OCI-M2 (cell line): ENCODE measurements at regions not wholly inside any gene's neighbourhood (a gene's known extent, or its start where the extent isn't known, plus 50 kb on each side); places are given as distances from the start of the nearest gene placed in this dataset.

Source experiments
- DNase-seq: peaks from one replicate; lab custom pipeline; 2025; ENCODE audit not compliant: unreplicated experiment; lab: John Stamatoyannopoulos, UW

DNA sequence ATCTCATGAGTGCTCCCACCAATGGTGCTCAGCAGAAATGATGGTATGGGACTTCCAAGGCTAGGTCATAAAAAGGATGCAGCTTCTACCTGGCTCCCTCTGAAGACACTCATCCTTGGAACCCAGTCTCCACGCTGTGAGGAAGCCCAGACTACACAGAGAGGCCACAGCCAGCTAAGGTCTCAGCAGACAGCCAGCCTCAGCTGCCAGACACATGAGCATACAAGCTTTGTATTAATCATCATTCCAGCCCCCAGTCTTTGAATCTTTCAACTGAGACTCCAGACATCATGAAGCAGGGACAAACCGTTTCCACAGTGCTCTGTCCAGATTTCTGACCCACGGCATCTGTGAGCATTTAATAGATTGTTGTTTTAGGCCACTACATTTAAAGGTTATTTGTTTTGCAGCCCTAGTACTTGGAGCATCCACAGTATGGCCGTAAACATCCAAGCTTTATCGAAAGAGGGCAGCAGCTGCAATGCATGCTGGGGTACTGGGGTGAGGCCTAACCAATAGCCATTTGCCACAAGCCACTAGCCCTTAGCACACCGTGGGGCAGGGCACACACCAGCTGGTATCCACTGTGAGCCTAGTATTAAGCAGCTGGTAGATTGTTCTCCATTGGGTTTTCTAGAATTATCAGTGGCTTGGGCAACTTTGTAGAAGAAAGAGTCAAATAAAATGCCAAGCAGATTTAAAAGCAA, 449.1 kb downstream of the BCOR start:
- DNase-seq: no peak

DNA sequence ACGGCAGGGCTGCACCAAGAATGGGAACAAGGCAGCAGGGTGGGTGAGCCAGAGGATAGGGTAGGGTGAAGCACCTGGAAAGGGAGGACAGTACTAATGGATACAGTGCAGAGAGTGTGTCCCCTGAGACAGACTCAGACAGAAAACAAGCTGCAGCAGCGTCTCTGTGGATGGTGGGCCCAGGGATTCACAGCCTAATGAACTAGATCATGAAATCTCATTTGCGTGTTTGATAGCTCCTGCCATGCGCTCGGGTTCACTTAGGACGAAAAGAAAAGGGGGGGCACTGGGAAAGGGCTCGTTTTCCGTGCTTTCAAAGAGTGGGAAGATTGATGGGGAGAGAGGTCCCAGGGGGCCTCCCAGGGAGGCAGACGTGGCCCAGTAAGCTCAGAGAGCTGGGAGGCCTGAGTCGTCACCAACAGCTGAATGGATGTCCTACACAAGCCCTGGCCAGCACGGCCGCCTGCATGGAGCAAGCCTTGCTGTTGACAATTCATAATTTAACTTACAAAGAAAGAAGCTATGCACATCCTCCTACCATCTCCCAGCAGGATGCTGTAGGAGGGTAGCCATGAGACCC, 446.9 kb downstream of the BCOR start:
- no peak for DNase-seq

DNA sequence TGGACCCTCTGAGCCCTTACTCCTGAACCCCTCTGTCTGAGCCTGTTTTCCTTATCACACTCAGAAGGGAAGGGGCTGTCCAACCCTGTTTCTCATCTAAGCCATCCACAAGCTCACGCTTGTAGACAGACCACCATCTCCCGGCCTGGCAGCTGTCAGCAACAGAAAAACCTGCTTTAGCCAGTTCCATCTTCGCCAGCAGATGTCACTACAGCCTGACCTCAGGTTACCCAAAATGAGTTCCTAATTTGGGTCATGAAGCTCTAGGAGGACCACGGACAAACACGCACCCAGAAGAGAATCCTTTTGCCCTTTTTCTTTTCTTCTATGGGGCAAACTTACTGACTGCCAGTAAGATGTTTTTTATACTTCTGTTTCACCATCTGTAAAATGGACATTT, 445.4 kb downstream of the BCOR start:
- no peak for DNase-seq

DNA sequence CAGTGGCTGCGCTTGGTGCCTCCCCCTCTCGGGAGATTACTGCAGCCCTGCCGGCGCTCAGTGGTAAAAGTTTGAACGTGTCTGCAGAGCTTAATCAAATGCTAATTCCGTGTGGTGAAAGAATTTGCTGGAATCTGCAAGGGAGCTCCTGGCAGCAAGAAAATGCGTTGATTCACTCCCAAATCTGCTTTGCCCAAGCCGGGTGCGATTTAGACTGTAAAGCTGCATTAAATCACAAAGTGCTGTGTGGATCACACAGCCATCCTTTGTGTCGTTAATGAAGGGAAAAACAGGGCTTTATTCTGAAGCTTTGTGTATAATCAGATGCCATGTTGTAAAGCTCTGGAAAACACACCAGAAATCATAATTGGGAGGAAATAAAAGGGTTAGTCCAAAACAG, 444.1 kb downstream of the BCOR start:
- DNase-seq: no peak

DNA sequence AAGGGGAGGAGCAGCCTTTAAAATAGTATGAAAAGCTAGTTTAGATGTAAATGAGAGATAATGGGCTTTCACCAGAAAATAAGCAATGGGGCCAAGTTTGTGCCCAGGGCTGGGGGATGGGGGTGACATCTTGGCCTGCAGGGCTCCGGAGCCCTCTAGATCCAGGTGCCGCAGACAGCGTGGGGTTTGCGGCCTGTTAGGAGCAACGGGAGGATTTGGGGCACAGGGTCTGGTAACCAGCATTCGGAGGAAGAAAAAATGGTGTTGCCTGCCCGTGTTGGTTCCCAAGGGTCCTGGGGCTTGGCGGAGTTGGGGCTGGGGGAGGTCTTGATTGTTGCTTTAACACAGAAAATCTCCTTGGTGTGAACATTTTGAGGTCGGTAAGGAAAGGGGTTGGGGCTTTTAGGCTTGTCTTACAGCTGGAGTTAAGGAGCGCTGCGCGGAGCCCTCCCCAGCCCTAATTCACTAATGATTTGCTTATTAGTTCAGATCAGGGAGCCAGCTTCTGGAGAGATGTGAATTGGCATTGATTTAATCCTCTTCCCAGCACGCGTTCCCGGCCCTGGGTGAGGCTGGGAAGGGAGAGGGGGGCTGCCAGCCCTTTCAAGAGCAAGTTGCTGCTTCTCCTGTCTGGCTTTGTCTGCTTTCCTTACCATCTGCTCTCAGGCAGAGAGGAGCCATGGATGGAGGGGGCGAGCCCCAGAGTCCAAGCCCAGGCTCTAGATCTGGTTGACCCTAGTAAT, 443.4 kb downstream of the BCOR start:
- DNase-seq: no peak

DNA sequence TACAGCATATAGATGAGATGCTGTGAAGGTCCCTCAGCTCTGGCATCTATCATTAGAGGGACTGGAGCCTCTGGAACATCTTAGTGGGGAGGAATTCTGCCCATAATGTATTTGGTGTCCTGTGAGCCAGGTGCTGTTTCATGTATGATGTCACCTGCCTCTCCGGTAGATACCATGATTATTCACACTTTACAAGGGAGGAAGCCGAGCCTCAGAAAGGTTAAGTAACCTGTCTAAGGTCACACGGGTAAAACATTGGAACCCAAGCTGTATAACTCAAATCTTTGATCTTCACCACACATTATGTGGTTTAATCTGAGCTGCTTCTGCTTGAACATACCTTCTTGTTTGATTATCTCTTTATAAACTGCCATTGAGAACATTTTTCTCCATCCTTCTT, 442.8 kb downstream of the BCOR start:
- DNase-seq: no peak

DNA sequence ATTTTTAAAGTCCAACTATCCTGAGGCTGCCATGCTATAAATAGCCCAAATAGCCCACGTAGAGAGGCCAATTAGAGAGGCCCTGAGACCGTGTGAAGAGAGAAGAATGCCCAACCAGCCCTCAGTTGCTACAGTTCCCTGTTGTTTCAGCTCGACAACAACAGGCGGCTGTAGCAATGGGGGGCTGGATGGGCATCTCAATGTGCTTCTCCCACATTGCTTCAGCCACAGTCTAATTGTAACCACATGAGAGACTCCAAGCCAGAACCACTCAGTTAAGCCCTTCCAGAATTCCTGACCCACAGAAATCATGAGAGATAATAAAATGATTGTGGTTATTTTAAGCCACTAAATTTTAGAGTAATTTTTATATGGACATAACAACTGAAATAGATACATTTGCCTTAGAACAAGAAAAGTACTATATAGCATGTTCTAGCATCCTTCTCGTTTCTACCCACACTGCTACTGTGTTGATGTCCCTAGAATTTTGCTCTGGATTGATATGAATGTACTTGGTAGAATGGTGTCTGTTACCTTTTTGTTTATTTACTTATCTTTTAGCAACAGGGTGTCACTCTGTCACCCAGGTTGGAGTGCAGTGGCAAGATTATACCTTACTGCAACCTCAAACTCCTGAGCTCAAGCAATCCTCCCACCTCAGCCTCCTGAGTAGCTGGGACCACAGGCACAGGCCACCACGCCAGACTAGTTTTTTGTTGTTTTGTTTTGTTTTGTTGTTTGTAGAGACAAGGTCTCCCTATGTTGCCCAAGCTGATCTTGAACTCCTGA, 436.4 kb downstream of the BCOR start:
- DNase-seq: no peak

DNA sequence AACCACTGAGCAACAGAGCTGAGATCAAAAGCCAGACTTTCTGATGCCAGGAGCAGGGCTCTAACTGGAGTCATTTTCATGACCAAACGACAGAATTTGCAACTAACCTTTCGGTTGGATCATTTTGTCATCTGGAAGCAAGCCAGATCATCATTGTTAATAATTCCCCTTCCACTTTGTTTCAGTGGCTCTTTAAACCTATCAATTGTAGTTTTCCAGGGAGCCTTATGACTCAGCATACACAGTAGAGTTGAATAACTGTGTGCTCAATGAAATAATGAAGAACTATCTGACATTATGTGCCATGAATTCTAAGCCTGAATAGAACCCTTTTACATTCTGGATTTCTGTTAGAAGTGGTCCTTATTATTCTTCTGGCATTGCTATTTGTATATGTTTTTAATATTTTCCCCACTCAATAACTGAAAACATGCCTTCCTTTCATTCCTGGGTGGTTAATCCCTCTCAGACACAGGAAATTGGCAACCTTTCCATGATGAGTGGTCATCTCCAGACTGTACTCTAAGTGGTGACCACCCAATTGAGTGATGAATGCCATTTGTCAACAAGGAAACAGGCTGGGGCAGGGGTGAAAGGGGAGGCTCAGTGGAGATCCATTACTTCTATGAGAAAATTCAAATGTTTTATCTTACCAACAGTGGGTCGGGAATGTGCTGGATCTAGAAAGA, 431.8 kb downstream of the BCOR start:
- DNase-seq: no peak

DNA sequence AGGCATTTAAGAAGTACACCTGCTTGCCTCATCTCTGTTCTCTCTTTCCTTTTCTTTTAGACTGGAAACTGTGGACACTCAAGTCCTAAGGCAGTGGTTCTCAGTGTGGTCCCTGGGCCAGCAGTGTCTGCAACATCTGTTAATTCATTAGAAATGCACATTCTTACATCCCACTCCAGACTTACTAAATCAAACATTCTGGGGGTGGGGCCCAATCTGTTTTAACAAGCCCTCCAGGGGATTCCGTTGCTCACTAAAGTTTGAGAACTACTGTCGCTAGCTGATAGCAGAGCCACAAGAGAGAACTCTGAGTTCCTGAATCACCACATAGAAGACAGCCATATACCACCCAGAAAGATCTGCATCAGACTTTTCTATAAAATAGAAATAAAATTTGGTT, 430.6 kb downstream of the BCOR start:
- DNase-seq: no peak

DNA sequence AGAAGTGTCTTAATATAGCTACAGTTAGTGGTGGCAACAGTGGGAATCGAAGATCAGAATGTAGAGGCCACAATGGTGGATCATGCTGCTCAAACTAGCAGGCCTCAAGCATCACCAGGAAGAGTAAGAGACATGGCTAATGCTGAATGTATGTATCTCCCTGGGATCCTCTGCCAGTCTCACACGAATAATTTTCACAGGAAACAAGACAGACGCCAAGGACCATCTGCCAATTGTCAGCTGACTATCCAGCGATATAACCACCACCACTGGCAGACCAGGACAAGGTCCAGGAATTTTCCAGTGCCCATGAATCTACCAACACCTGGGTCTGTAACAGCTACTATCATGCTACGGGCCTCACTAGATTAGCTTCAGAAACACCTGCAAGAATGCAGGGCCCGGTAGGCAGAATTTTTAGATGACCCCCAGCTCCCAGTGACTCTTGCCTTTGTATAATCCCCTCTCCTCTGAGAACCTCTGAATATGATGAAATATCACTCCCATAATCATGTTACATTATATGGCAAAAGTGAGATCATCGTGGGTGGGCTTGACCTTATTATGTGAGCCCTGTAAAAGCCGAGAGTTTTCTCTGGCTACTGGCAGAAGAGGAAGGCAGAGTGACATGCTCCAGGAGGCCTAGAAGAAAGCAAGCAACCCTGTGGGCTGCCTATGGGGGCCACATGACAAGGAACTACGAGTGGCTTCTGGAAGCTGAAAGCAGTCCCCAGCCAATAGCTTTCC, 429.8 kb downstream of the BCOR start:
- DNase-seq: no peak

DNA sequence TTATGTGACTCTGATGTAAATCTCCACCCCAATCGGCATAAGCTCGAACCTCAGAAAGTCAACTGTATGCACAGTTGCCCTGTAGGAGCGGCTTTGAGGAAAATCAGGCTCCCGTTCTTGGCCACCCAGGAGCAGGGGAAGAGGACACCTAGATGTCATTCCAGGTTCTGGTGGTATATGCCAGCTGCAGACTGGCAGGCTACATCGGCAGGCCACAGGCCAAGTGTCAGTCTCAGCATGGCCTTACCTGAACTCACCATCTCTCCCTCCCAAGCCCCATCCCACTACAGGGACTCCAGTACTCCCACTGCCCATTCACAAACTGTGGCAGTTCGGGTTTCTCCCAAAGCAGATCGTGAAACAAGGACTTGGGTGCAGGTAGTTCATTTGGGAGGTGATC, 428.1 kb downstream of the BCOR start:
- DNase-seq: no peak

DNA sequence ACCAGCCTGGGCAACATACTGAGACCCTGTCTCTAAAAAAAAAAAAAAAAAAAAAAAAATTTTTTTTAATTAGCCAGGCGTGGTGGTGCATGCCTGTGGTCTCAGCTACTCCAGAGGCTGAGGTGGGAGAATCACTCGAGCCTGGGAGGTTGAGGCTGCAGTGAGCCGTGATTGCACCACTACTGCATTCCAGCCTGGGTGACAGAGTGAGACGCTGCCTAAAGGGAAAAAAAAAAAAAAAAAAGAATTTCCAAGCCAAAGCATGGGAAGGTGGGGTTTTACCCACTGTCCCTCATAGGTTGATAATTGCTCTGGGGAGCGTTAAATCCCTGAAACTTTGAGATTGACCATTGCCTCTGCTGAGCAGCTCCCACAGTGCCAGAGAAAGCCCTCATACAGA, 427.5 kb downstream of the BCOR start:
- DNase-seq: no peak

DNA sequence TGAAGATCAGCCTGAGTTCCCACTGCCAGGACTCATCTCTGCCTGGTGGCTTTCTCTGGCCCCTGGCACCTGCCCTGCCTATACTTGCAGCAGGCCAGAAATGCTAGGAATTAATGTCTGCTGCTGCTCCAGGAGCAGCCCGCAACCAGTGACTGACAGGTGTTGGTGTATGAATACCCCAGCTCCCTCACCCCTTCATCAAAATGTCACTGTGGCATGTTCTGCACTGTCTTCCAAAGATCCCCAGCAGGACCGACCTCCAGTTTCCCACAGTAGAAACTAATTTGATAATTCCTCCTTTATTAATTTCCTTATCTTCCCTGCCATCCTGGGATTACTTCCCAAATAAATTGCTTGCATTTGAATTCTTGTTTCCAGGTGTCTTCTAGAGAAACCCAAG, 425.4 kb downstream of the BCOR start:
- no peak for DNase-seq

DNA sequence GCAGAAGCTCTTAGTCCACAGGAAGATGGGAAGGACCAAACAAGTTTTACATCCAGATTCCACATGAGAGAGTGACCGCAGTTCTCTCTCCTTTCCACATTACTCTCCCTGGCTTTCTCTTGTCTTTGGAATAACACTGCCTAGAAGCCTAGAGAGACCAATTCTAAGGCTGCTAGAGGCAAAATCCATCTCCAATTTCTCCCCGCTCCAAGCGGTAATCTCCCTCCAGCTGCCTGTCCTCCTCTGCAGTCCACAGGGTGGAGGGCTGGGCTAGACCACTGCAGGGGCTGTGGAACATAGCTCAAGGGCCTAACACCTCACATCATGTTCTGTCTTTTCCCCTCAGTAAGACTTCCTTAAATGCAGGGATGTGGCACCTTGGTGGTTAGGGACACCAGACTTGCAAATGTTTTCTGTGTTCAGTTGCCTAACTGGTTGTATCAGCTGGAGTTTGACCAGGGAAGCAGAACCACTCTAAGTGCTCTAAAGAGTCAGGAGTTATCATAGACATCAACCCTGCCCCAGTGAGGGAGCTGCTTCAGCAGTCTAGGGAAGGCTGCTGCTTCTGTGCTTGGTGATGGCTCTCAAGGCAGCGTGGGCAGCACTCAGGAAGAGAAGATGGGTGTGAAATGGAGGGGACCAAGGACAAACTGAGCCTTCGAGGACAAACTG, 423.1 kb downstream of the BCOR start:
- DNase-seq: no peak

DNA sequence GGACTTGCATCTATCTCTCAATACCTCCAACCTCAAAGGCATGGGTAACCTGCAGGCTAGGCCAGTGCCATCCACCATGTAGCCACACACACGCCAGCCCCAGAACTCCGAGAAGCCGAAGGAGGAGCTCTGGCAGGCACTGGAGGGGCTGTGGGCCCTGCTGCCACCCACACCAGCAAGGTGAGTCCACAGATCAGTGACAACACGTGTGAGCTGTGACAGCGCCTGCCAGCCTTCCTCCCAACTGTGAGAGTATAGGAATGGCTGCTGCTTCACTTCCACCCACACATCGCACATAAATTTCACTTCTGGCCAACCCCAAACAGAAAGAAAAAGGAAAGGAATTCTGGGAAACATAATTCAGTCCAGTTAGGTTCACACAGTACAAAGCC, 422.6 kb downstream of the BCOR start:
- no peak for DNase-seq

DNA sequence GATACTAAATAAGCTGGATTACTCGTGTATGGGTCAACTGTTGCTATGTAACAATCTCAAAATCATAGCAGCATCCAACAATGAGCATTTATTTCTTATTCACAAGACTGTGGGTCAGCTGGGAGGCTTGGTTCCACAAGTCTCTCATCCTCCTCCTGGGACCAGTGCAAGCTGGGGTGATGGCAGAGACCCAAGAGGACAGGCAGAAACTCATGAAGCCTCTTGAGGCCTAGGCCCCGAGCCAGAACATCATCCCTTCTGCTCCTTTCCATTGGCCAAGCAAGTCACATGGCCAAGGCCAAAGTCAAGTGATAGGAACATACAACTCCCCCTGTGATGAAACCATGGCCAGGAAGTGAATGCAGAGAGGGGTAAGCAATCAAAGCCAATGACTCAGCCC, 422.1 kb downstream of the BCOR start:
- DNase-seq: no peak

DNA sequence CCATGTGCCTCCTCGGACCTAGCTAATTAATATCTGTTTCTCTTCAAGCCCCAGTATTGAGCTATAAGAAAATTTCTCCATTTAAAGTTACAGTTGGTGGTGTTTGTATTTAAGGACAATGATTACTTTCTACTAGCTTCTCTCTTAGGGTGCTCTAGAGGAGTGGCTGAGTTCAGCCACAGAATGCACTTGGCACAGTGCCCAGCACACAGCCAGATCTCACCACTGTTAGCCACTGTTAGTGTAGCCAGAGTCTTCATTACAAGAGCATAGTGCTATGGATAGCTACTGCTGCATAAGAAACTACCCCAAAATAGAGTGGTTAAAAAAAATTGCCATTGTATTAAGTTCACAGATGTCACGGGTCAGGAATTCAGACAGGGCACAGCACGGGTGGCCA, 421.3 kb downstream of the BCOR start:
- no peak for DNase-seq

DNA sequence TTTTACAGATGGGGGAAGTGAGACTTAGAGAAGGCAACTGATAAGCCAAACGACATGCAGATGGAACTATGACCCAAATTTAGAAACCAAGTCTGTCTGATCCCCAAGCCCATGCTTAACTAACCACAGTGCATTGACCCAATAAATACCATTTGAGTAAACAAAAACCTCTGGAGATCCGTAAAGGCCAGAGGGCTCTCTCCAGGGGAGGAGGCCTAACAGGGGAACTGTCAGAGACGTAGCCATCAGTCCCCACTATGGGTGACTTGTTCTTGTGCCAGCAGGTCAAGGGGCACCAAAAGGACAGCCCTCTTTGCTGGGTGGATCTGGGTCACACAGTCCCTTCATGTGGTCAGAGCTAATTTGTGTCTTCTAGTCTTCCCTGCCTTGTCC, 420.2 kb downstream of the BCOR start:
- no peak for DNase-seq

DNA sequence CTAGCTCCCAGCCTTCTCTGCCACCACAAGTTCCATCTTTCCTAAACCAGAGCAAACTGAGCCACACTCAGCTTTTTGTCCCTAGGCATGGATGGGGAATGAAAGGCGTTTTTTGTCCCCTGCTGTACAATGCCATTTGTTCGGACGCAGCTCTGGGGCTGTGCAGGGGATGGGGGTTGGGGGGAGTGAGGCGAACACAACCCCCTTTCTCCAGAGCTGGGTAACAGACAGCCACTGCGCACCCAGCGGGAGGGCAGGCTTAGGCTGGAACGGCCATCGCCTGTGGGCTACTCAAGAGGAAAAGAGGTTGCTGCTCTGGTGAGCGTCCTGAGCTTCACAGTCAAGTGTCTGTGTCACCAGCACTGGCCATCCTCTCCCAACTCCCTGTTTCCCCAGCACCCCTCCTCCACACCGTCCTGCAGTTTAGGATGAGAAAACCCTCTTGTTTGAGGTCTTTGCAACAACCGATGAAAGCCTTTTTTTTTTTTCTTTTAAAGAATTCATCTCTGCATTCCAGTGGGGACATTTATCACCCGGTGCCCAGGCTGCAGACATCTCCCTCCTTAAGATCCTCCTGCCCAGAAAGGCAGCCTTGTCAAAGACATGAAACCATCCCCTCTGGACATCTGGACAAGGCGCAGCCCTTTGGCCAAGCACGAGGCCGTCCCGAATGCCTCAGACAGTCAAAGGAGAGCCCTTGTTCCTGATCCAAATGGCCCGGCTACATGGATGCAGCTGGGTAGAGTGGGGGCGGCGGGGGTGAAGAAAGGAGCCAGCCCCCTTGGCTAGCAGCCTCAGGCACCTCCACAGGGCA, 419.6 kb downstream of the BCOR start:
- no peak for DNase-seq
